ENCODE measurements at regions not wholly inside any gene's neighbourhood (a gene's known extent, or its start where the extent isn't known, plus 50 kb on each side); places are given as distances from the start of the nearest gene placed in this dataset.

- Histone ChIP-seq H3K36me3 (ENCODE audit: control insufficient read depth, insufficient read depth, low read length) (no peaks in the 10 kb centered on the region), H3K4me3 (ENCODE audit: low read depth, low read length) (no peak overlapping the region), H3K27me3 (ENCODE audit: control insufficient read depth, insufficient read depth, low read length) (no peaks in the 10 kb centered on the region)
- FAIRE-seq = no peak
- DNase-seq (ENCODE audit: low read depth) = no peak
- TF ChIP-seq CTCF (IDR thresholded peaks at IDR 0.05; ENCODE audit: insufficient read depth, low read length, severe bottlenecking) = no peak
Measured at GRCh38 chr6:1544000-1544399, 65.7 kb upstream of the FOXC1 start.

- DNase-seq (ENCODE audit: low read depth) (no peak), FAIRE-seq (peak; percentile 55)
Measured at GRCh38 chr6:1544603-1545002, 65.1 kb upstream of the FOXC1 start.

DNA sequence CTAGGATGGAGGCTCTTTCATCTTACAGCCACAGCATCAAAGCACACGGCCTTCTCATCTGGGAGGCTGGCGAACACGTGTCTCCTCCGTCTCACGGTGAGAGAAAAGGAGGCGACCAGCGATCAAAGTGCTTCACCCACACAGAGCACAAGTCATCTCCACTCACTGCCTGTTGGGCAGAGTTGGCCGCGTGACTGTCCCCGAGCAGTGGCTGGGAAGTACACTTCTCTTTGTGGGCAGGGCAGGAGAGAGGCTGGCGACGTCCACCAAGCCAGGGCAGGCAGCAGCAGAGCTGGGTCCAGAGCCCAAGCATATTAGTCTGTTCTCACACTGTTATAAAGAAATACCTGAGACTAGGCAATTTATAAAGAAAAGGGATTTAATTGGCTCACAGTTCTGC, 64.1 kb upstream of the FOXC1 start:
- DNase-seq (ENCODE audit: low read depth) = no peak
- TF ChIP-seq CTCF (IDR thresholded peaks at IDR 0.05; ENCODE audit: insufficient read depth, low read length, severe bottlenecking) = no peak
- Histone ChIP-seq H3K4me3 (ENCODE audit: low read depth, low read length) (no peak overlapping the region), H3K27me3 (ENCODE audit: control insufficient read depth, insufficient read depth, low read length) (no peaks in the 10 kb centered on the region), H3K36me3 (ENCODE audit: control insufficient read depth, insufficient read depth, low read length) (no peaks in the 10 kb centered on the region)
- no peak for FAIRE-seq

More at GRCh38 chr6:1544603-1545002, 65.1 kb upstream of the FOXC1 start:
- no peaks in the 10 kb centered on the region for H3K27me3 ChIP-seq (ENCODE audit: control insufficient read depth, insufficient read depth, low read length)
- no peaks in the 10 kb centered on the region for H3K36me3 ChIP-seq (ENCODE audit: control insufficient read depth, insufficient read depth, low read length)
- H3K4me3 ChIP-seq (ENCODE audit: low read depth, low read length) = no peak overlapping the region
- TF ChIP-seq CTCF (IDR thresholded peaks at IDR 0.05; ENCODE audit: insufficient read depth, low read length, severe bottlenecking) = no peak

GRCh38 chr6:1547785-1548184, 61.9 kb upstream of the FOXC1 start:
- Histone ChIP-seq H3K4me3 (ENCODE audit: low read depth, low read length) (no peak overlapping the region), H3K27me3 (ENCODE audit: control insufficient read depth, insufficient read depth, low read length) (no peaks in the 10 kb centered on the region), H3K36me3 (ENCODE audit: control insufficient read depth, insufficient read depth, low read length) (no peaks in the 10 kb centered on the region)
- FAIRE-seq = no peak
- TF ChIP-seq CTCF (IDR thresholded peaks at IDR 0.05; ENCODE audit: insufficient read depth, low read length, severe bottlenecking) = no peak
- no peak for DNase-seq (ENCODE audit: low read depth)

- Histone ChIP-seq H3K36me3 (ENCODE audit: control insufficient read depth, insufficient read depth, low read length) (no peaks in the 10 kb centered on the region), H3K27me3 (ENCODE audit: control insufficient read depth, insufficient read depth, low read length) (no peaks in the 10 kb centered on the region), H3K4me3 (ENCODE audit: low read depth, low read length) (no peak overlapping the region)
- DNase-seq (ENCODE audit: low read depth) (no peak), FAIRE-seq (no peak)
- no peak for TF ChIP-seq CTCF (IDR thresholded peaks at IDR 0.05; ENCODE audit: insufficient read depth, low read length, severe bottlenecking)
Measured at GRCh38 chr6:1551249-1551648, 58.5 kb upstream of the FOXC1 start.

- peak; percentile 41 for TF ChIP-seq CTCF (IDR thresholded peaks at IDR 0.05; ENCODE audit: insufficient read depth, low read length, severe bottlenecking)
- Histone ChIP-seq H3K4me3 (ENCODE audit: low read depth, low read length) (no peak overlapping the region), H3K36me3 (ENCODE audit: control insufficient read depth, insufficient read depth, low read length) (no peaks in the 10 kb centered on the region), H3K27me3 (ENCODE audit: control insufficient read depth, insufficient read depth, low read length) (no peaks in the 10 kb centered on the region)
- FAIRE-seq (no peak), DNase-seq (ENCODE audit: low read depth) (peak; percentile 40)
Measured at GRCh38 chr6:1552296-1552761, 57.4 kb upstream of the FOXC1 start.
